ENCODE measurements at regions not wholly inside any gene's neighbourhood (a gene's known extent, or its start where the extent isn't known, plus 50 kb on each side); places are given as distances from the start of the nearest gene placed in this dataset.

DNA sequence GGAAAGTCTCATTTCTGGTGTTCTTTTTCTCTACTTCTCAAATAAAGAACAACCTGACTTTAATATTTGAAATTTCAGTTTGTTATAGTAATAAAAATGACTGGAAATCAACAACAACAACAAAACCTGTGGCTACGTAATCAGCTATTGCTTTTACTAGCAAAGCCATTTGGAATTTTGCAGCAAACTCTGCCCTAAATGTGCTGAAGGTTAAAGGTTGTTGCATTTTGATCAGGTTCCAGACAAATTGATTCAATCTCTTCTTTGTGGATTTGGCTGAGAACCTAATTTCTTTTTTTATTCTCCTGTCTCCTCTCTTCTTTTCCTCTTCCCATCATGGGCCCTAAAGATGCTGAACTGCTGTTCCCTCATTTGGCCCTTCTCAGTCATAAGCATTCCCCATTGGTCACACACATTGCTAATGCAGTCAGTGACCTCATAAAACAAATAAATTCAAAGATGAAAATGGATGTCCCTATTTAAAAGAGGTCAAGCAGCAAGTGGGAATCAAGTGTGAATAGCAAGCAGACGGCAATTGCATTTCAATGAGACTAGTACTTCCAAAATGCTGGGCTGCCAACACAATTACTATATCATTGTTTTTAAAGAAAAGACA, 795.1 kb upstream of the CDH8 start:
- TF ChIP-seq, protein P1, sequence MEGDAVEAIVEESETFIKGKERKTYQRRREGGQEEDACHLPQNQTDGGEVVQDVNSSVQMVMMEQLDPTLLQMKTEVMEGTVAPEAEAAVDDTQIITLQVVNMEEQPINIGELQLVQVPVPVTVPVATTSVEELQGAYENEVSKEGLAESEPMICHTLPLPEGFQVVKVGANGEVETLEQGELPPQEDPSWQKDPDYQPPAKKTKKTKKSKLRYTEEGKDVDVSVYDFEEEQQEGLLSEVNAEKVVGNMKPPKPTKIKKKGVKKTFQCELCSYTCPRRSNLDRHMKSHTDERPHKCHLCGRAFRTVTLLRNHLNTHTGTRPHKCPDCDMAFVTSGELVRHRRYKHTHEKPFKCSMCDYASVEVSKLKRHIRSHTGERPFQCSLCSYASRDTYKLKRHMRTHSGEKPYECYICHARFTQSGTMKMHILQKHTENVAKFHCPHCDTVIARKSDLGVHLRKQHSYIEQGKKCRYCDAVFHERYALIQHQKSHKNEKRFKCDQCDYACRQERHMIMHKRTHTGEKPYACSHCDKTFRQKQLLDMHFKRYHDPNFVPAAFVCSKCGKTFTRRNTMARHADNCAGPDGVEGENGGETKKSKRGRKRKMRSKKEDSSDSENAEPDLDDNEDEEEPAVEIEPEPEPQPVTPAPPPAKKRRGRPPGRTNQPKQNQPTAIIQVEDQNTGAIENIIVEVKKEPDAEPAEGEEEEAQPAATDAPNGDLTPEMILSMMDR (IDR thresholded peaks at IDR 0.05) = no peak
- Histone ChIP-seq H3K27ac (no peak overlapping the region), H3K4me3 (no peak overlapping the region)
- DNase-seq (ENCODE audit: low spot score) = no peak

DNA sequence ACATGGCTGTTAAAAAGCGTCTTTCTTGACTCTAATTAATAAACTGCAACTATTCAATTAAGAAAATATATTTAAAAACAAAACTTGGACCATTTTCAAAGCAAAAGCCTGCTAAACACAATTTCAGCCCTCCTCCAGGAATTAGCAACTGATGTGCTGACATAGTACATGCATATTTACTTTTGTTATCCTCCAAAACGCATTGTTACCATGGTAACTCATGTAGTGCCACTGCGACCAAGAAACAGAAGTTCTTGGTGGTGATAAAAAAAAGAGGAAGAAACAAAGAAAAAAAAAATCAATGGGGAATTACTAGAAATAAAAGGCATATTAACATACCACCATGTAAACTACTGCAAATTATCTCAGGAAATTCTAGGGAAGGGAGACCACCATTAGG, 793.4 kb upstream of the CDH8 start:
- TF ChIP-seq, protein P1 (IDR thresholded peaks at IDR 0.05) = no peak
- no peak overlapping the region for H3K27ac ChIP-seq
- DNase-seq (ENCODE audit: low spot score) = no peak
- H3K4me3 ChIP-seq = no peak overlapping the region

DNA sequence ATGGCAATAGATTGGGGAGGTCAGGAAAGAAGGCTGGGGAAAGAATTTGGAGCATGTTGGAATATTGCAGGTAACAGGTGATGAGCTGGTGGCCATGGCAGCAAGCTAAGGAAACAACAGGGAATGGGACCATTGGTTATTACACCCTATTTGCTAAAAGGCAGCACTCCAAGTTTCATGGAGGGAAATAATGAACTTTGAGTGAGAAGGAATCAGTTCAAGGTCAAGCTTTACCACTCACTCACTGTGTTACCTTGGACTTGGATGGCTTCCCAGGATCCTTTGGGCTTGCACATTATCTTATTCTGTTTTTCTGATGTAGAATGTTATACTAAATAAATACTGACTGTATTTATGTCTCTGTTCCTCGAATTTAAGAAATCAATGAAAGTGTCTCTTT, 792.8 kb upstream of the CDH8 start:
- DNase-seq (ENCODE audit: low spot score) = no peak
- TF ChIP-seq, protein P1 (IDR thresholded peaks at IDR 0.05) = no peak
- Histone ChIP-seq H3K4me3 (no peak overlapping the region), H3K27ac (no peak overlapping the region)

DNA sequence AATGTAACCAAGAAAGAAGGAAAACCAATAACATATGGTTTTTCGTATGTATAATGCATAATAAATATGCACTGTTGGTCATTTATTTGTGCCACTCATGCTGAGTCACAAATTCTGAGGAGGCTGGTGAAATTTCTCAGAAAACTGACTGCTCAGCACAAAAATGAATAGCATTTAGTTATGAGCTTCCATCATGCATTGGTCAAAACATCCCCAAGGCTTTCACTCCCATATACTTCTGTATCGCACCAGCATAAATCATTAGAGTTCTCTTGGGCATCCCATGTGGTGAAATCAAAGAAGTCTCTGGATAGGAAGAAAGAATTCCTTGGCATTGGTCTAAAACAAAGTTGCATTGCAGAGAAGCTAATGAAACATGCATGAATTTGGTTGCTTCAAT, 785.6 kb upstream of the CDH8 start:
- Histone ChIP-seq H3K4me3 (no peak overlapping the region), H3K27ac (no peak overlapping the region)
- DNase-seq (ENCODE audit: low spot score) = no peak
- TF ChIP-seq, protein P1 (IDR thresholded peaks at IDR 0.05) = no peak

DNA sequence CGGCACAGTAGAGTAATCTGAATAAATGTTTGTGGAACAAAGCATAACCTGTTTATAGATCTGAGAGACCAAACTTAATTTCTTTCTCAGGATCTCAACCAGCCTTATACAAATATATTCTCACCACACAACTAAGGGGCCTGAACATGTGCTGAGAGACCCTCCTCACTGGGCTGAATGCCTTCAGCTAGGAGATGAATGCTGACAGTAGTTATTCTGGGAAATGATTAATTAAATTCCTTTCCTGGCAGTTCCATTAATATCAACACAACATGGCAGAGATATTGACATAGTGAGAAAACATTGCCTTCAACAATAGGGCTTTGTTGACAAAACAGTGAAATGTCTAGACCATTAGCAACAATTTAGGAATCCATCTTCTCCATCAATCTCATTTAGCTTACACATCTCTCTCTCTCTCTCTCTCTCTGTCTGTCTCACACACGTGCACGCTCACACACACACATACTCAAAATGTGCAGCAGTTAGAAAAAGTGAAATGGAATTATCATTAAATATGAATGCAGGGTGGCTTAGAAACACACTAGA, 780.8 kb upstream of the CDH8 start:
- TF ChIP-seq, protein P1 (IDR thresholded peaks at IDR 0.05) = no peak
- Histone ChIP-seq H3K27ac (no peak overlapping the region), H3K4me3 (no peak overlapping the region)
- DNase-seq (ENCODE audit: low spot score) = no peak

DNA sequence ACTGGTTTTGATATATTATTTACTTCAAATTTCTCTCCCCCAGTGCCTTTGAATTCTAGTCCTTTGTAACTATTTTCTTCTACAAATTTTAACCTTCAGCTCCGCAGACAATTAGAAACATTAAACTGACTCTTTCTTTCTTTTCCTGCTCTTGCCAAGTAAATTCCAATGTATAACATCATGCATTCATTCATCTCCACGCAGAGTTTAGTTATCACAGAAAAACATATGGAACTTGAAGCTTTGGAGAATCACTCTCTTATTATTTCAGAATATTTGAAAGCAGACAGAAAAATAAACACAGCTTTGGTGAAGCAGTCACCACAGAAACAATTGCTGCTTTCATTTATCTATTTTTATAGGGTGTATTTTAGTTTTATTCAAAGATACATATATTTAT, 778.7 kb upstream of the CDH8 start:
- TF ChIP-seq, protein P1 (IDR thresholded peaks at IDR 0.05) = no peak
- DNase-seq (ENCODE audit: low spot score) = no peak
- Histone ChIP-seq H3K27ac (no peak overlapping the region), H3K4me3 (no peak overlapping the region)

DNA sequence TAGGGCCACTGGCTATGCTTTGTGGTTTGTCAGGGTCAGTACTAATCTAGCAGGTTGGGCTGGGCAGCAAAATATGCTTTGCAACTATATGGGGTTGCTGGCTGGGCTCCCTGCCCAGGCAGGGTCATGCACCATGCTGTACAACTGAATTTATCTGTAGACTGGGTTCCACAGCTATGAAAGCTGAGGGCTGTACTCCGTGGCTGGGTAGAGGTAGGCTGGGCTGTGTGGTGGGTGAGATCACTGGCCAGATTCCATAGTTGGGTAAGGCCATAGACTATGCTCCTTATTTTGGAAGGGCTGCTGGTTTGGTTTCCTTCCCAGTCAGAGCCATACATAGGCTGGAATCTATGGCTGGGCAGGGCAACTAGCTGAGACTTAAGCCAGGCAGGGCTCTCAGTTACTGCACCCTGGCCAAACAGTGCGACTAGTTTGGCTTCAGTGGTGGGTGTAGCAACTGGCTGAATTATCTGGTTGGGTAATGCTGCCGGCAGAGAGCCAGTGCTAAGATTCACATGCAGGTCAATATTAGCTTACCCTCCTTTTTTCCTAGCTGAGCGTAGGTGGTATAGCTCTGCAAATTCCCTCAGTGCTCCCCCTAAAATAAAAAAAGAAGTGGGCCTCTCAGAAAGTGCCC, 769.1 kb upstream of the CDH8 start:
- H3K4me3 ChIP-seq = no peak overlapping the region
- DNase-seq (ENCODE audit: low spot score) = no peak
- H3K27ac ChIP-seq = no peak overlapping the region
- TF ChIP-seq, protein P1 (IDR thresholded peaks at IDR 0.05) = no peak
